ENCODE measurements at regions not wholly inside any gene's neighbourhood (a gene's known extent, or its start where the extent isn't known, plus 50 kb on each side); places are given as distances from the start of the nearest gene placed in this dataset.

DNA sequence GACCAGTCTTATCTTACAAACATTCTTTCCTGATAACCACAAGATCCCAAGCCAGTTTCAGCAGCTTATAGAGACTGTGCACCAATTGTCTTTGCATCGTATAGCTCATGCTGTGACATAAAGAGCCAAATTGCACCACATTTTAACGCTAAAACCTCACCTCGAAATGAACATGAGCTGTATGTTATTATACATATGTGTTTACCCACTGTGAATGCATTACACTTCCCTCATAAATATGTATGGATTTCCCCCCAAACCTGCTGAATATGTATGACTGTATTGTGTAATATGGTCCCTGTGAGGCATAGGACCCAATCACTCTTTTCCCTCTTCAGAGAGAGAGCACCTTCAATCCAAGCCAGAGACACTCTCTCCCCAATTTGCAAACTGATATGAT, 692.4 kb downstream of the NLGN4X start:
- no peak for DNase-seq

DNA sequence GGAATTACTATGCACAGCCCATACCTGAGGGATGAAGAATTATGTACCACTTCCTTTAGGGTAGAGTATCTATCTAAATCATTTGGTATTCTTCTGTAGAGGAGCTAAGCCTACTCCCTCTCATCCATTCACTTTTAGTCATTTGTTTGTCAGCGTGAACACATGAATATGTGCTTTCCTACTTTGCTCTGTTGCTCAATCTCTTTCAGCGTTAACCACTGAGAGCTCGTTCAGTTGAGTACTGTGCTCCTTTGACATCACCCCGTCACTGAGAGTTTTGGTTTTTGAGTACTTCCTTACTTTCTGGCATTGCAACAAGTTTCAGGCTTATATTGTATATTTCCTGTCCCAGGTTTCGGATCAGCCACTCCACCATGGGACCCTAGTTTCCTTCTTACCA, 700.6 kb downstream of the NLGN4X start:
- DNase-seq: no peak

DNA sequence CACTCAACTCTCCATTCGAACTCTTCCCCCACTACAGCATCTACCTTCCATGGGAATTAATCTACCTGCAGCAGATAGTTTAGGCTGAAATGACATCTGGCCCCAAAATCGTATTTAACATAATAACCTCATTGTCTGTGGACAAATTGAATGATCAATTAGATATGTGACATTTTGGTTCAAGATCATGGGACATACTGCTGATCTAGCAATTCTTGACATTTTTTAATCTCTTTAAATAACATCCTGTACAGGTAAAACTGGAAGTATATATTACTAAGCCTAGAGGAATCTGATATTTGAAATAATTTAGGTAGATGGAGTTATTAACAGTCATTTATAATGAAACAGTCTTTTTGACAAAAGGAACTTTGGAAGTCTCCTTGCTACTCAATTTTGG, 702.5 kb downstream of the NLGN4X start:
- no peak for DNase-seq

DNA sequence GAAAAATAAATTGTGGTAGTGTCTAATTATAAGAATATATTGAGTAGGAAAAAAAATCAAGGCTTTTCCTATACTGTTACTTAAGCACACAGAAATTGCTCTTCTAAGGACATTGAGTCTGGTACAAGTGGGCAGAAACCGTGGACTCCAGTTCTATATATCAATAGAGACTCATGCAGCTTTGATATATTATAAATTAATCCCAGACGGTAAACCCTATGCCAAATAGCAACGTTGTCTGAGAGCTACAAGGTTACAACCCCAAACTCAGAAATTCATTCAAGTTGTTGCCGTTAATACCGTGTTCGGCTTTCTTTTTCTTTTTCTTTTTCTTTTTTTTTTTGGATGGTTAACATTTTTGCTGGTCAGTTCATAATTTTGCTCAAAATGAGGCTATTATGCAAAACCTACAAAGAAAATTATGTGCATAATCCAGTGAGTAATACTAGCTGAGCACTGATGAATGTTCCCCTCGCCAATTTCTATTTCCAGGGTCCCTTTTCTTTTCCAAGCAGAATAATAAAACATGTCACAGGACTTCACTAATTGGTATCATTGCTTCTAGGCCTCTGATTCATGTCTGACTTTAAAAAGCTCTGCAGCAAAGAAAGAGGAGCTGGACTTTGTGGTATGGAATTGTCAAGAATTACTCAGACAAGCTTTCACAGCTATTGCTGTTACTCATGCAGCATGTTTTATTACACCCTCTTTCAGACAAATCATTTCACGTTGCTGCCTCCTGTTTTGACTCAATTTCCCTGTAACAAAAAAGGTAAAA, 737.7 kb downstream of the NLGN4X start:
- DNase-seq: no peak

DNA sequence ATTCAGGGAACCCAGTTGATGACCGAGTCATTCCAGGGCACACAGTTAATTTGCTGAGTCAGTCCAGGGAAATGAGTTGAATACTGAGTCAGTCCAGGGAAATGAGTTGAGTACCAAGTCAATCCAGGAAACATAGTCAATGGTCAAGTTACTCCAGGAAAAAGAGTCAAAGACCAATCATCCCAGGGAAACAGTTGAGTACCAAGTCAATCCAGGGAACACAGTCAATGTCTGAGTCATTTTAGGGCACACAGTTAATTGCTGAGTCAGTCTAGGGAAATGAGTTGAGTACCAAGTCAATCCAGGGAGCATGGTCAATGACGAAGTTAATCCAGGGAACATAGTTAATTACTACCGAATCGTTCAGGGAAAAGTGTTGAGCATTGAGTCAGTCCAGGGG, 754.4 kb downstream of the NLGN4X start:
- no peak for DNase-seq

DNA sequence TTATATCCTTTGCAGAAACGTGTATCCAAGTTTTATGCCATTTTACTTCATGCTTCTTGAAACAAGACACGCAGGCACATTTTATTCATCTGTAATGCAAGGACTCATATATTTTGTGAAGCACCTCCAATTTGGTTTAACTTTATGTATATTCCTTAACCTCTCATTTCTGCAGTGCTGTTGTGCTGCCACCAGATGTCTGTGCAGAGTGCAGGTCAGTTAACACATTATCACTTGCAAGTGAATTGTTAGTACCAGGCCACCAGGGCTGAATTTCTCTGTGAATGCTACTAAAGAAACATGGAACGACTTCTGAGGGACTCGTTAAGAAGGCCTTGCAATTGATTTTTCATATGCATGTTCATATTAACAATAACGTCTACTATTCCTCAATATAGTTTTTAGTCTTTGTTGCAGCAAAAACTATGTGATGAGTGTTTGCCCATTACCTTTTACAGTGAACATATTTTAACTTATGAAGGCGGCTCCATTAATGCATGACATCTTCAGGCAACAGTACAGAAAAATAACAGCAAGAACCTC, 770.3 kb downstream of the NLGN4X start:
- DNase-seq: peak in 1 of 56 donors; percentile 0

DNA sequence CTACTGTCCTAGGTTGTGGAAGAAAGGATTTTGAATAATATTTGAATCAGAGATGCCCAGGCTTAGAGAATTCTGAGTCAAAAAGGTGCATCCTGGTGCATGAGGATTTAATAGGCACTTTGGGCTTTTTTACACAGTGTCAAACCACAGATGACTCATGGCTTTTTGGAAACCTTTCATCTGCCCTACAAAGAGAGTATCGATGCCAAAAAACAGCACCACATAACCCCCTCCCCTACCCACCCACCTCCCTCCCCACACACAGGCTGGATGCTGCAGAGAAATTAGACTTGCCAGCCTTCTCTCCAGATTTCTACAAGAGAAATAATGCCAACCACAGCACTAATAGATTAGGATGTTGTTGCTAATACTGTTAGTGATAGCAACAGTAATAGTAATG, 779.3 kb downstream of the NLGN4X start:
- no peak for DNase-seq

DNA sequence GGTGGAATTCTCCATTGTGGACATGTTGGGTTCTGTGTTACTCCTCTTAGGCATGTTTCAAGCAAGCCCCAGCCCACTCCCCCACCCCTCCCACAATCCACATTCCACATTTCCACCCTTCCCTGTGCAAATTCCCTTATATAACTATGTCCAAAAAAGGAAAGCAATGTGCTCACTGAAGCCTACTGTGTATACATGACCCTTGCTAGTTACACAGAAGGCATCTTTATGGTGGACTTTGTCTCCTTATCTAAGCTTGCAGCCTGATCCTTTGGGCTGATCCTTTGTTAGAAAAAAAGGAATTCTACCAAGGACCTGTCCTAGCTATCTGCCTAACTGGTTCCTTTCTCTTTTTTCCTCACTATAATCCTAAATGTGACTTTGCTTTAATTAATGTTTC, 796.8 kb downstream of the NLGN4X start:
- no peak for DNase-seq

DNA sequence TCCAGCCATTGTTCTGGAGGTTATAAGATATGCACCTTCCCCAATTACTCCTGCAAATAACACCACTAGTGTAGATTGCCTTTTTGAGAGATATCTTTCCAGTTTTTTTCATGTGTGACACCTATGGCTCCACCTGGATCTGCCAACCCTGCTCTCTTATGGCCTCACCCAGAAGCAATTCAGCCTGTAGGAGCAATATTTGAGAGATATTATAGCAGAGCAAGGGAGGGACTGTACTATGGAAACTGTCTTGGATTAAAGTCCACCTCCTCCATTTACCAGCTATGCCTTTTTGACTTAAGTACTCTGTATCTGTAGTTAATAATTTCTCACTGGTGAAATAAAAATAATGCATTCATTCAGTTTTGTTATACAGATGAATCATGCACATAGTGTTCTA, 803.5 kb downstream of the NLGN4X start:
- DNase-seq: no peak

DNA sequence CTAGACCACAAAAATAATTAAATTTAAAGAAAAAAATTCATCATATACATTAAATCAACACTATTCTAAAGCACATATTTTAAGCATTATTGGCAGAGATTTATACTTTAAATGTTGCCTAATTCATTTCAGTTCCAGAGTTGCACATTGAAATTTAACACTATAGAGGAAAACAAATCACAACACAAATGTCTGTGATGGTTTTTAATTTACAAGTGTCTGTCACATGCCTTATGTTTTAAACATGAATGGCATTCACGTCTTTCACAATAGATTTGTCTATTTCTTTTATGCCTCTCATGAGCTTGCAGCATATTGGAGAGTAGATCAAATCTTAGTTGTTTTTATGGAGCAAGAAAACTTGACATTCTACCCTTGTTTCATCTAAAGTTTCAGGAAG, 811.3 kb downstream of the NLGN4X start:
- no peak for DNase-seq

DNA sequence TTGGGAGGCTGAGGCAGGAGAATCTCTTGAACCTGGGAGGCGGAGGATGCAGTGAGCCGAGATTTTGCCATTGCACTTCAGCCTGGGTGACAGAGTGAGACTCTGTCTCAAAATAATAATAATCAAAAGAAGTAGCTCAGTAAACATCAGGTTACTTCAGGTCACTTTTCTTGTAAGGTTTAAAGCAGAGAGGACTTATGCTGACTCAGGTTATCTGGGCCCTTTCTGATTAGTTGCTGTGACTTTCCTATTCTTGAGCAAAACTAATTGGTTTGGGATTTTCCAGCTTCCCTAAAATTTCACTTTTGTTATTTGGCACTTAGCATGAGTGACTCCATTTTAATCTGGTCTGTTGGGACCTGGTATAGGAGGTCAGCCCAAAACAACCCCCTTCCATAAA, 812.9 kb downstream of the NLGN4X start:
- no peak for DNase-seq

DNA sequence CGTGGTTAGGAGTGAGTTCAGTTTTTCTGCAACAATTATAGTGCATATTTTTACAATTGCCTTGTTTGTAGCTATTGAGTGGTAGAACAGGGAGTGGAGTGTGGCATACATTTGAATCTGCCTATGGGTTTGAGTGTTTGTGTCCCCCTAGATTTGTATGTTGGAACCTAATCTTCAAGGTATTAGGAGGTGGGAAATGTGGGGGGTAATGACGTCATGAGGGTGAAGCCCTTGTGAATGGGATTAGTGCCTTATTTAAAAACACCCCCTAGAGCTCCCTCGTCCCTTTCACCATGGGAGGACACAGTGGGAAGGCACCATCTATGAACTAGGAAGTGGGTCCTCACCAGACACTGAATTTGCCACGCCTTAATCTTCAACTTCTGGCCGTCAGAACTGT, 819.6 kb downstream of the NLGN4X start:
- no peak for DNase-seq

DNA sequence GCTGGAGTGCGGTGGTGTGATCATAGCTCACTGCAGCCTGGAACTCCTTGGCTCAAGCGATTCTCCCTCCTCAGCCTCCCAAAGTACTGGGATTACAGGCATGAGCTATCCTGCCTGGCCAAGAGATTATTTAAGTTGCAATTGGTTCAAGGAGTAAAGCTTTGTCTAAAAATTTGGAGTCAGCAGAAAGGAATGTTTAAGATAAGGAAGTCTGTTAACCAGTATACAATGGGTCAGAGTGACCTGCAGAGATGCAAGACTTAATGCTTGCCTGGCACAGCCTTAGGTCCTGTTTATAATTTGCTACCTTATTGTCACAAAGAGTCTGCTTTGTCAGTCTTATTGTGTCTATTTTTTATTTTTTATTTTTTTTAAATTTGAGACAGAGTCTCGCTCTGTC, 826.2 kb downstream of the NLGN4X start:
- no peak for DNase-seq

DNA sequence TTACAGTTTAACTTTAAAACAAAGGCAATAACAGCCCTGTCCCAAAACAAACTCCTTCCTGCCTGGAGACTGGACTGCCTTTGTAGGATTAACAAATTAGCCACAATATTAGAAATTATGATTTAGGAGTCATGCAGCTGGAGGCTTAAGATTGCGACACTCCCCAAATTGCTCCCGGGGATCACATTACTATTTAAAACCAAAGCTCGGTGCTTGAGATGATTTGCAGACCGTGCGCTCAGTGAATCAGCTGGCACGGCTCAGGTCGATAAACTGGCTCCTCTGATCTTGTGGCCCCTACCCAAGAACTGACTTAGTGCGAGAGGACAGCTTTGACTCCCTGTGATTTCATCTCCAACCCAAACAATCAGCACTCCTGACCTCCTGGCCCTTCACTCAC, 829.3 kb downstream of the NLGN4X start:
- no peak for DNase-seq

DNA sequence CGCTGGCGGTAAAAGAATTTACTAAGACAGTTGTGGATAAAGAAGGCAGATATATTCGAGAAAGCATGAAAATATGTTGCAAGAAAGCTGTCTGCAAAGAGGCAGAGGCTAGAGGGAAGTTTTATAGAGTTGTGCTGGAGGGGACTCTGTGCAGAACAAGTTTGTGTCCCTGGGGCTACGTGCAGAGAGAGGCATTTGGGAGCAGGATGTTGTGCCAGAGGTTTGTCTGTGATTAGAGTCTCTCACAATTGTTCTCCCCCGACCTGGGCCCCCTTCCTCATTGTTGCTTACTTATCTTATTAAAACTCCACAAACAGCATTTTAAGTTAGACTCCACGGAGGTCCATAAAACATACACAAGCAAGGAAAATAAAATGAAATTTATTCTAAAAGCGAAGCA, 831.3 kb downstream of the NLGN4X start:
- DNase-seq: no peak

DNA sequence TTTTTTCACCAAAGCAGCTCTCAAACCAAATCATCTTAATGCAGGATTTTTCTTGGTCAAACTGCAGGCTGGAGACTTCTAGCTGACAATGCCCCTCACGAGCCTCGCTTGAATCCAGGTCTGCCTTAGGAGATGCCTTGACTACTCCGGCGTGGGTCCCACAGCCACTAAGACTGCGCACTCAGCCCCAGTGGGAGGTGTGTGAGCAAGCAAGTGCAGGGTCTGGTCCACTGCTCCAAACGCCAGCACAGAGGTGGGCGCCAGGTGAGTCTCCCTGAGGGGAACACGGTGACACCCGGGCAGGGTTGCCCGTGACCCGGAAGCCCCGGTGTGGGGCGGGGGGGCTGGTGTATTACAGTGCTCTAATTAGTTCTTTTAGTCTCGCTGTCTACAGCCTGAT, 838.3 kb downstream of the NLGN4X start:
- no peak for DNase-seq

DNA sequence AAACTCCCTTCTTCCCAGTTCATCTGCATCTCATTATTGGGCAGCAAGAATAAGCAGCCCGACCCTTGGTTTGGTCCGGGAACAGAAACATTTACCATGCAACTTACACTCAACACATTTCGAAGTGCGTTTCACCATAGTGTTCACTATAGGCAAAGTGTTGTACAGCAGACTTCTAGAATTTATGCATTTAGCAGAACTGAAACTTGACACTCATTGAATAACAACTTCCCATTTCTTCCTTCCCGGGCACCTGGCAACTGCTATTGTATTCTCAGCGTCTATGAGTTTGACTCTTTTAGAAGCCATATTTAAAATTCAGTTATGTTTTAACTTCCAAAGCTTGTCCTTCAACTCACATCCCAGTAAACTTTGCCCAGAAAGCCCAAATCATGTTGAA, 840.6 kb downstream of the NLGN4X start:
- DNase-seq: no peak

DNA sequence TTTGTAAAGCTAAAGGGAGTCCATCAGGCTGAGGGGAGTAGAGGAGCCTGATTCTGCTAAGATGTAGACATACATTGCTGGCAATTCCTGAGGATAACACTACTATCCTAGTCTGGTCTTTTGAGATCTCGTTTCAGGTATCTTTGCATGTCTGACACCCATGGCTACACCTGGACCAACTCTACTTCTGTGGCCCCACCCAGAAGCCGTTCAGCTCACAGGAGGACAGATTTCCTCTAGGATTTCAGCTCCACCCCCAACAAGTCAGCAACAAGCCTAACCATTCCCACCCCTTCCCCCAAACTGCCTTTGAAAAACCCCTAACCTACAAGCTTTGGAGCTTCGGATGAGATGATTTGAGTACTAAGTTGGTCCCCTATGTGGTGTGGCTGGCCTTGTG, 848.2 kb downstream of the NLGN4X start:
- no peak for DNase-seq

DNA sequence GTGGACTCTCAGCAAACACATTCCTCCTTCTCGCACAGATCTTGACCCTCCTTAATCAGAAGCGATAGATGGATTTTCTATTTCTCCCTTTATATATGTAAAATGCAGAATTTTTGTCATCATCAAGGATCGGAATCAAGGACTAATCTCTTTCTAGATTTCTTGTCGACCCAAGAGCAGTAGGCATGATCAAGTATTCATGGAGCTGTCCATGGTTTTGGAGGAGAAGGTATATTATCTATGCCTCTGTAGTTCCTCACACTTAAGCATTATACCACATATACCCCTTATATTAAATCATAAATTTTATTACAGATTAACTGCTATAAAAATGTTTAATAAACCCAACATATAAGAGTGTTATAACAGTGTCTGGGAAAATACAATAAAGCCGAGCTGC, 886.8 kb downstream of the NLGN4X start:
- no peak for DNase-seq

DNA sequence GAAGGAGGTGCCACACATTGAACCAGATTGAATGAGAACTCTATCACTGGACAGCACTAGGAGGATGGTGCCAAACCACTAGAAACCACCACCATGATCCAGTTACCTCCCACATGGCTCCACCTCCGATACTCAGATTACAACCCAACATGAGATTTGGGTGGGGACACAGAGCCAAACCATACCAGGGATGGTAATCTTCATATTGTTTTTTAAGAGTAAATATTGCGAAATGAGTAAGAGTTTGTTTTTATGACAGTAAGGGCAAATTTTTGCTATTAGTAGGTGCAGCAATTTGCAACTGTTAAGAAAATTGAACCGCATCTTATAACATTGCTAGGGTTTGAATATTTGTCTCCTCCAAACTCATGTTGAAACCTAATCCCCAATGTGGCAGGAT, 891.5 kb downstream of the NLGN4X start:
- DNase-seq: no peak

DNA sequence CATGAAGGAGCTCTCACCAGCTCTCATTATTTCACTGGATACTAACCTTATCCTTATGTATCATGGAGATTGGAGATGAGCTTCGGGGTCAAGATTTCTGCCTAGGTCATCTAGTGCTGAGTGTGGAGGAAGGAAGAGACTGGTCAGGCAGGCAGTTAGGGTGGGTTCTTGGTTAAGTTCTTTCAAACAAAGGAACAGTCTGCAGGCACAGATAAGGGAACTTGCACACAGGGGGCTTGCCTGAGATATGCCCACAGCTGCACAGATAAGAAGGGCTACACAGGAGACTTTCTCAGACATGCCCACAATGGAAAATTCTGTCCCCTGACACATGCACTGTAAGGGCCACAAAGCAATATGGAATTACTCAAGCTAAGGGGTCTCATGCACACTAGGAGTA, 904.1 kb downstream of the NLGN4X start:
- DNase-seq: no peak

DNA sequence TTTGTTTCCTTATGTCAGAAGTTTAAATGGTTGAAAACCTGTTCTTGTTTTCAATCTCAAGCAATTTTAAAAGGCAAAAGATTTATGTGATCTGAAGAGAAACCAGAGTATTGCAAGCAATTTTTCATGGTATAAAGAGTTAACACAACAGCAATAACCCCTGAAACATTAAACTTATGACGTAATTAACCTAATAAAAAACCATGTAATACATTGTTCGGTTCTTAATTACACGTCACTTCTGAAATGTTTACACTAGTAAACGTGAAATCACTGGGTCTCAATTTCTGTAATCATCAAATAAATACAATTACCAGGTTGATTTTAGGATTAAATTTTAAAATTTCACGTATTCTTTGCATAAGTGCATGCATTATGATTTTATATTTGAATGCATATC, 914.5 kb downstream of the NLGN4X start:
- DNase-seq: no peak

DNA sequence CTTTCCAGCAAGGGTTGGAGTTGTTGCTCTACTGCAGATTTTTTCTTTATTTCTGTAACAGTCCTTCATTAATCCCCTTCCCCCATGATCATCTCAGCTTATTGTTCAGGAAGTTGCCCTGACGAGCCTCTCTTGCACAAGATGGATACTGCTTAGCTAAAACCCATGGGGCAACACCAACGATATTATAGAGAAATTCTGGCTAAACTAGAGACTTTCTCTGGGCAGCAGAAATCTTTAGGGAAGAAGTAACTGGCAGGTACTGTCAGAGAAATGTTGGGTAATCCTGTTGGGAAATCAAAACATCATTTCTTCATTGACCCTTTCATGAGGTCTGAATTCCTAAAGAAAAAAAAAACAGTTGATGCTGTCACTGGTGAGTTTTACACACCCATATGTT, 921.3 kb downstream of the NLGN4X start:
- no peak for DNase-seq

DNA sequence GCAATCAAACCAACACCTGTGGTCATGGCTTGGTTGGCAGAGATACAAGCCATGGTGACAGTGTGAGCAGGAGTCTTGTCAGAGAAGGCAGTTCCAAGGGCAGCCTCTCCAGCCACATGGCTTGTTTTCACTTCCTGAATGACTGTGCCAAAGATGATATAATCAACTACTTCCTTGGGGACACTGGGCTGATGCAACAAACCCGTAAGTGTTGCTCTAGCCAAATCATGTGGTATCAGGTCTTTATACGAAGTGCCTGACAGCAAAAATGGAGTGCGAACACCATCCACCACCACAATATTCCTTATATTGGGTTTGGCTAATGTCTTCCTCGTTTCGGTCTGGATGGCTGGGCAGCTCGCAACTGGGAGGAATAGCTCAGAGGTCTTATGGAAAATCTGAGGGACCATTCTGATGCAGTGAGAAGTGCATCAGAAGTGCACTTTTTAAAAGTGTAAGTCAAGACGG, 922.0 kb downstream of the NLGN4X start:
- no peak for DNase-seq
